ENCODE measurements at regions not wholly inside any gene's neighbourhood (a gene's known extent, or its start where the extent isn't known, plus 50 kb on each side); places are given as distances from the start of the nearest gene placed in this dataset.

DNA sequence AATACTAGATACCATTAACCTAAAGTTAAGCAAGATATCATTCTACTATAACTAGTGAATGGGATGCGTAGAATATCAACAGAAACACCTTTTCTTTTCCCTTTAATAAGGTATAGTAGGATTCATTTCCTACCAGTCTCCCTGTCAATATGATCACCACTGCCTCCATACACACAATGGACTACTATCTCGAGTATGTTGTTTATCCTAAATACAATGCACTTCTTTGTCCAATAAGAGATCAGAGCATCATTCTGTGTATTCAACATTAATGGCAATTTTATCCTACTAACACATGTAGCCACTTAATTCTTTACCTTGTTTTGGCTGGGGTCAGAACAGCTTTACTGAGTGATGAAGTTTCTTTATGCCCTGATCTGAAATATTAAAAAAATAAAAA, 276.3 kb downstream of the TFEC start:
- no peaks in the 10 kb centered on the region for H3F3A ChIP-seq (ENCODE audit: control insufficient read depth, insufficient read depth)
- no peaks in the 10 kb centered on the region for H4K20me1 ChIP-seq (ENCODE audit: control insufficient read depth, insufficient read depth, low read depth, low read length)
- no peak overlapping the region for H3K4me3 ChIP-seq (ENCODE audit: low read length)
- no peak overlapping the region for H3K27ac ChIP-seq (ENCODE audit: low read depth, low read length)
- no peaks in the 10 kb centered on the region for H3K27me3 ChIP-seq (ENCODE audit: control insufficient read depth, low read length)
- no peaks in the 10 kb centered on the region for H3K9me2 ChIP-seq (replicated peaks; ENCODE audit: control insufficient read depth, low read length)
- H3K79me2 ChIP-seq (ENCODE audit: control insufficient read depth, low read length): no peaks in the 10 kb centered on the region
- no peaks in the 10 kb centered on the region for H3K4me1 ChIP-seq (ENCODE audit: control insufficient read depth, low read length)
- no peak overlapping the region for H3K4me2 ChIP-seq (ENCODE audit: low read length)
- TF ChIP-seq, protein P1, sequence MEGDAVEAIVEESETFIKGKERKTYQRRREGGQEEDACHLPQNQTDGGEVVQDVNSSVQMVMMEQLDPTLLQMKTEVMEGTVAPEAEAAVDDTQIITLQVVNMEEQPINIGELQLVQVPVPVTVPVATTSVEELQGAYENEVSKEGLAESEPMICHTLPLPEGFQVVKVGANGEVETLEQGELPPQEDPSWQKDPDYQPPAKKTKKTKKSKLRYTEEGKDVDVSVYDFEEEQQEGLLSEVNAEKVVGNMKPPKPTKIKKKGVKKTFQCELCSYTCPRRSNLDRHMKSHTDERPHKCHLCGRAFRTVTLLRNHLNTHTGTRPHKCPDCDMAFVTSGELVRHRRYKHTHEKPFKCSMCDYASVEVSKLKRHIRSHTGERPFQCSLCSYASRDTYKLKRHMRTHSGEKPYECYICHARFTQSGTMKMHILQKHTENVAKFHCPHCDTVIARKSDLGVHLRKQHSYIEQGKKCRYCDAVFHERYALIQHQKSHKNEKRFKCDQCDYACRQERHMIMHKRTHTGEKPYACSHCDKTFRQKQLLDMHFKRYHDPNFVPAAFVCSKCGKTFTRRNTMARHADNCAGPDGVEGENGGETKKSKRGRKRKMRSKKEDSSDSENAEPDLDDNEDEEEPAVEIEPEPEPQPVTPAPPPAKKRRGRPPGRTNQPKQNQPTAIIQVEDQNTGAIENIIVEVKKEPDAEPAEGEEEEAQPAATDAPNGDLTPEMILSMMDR (IDR thresholded peaks at IDR 0.05; ENCODE audit: low read depth, low read length, poor library complexity, severe bottlenecking): no peak
- no peak for TF ChIP-seq EZH2phosphoT487 (IDR thresholded peaks at IDR 0.05; ENCODE audit: borderline replicate concordance, low read length)
- no peaks in the 10 kb centered on the region for H3K36me3 ChIP-seq (ENCODE audit: control insufficient read depth, low read length)
- no peaks in the 10 kb centered on the region for H3K9me3 ChIP-seq (ENCODE audit: control insufficient read depth, insufficient read depth, low read length)

DNA sequence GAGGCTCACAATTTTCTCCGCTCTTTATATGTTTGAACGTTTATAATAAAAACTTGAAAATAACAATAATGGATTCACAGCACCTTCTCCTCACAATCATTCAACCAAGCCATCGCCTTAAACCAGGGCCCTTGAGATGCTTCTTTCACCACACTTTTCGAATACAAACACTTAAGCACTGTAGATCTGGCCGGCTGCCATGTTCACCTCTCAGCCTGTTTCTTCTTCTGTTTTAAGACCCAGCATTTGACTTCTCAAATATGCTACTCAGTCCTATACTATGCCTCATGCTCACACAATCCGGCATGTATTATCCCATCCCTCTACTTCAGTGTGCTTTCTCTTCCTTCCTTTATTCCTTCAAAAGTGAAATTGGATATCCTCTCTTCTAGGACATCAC, 280.6 kb downstream of the TFEC start:
- Histone ChIP-seq H3K9me2 (replicated peaks; ENCODE audit: control insufficient read depth, low read length) (no peaks in the 10 kb centered on the region), H3K27ac (ENCODE audit: low read depth, low read length) (no peak overlapping the region)

DNA sequence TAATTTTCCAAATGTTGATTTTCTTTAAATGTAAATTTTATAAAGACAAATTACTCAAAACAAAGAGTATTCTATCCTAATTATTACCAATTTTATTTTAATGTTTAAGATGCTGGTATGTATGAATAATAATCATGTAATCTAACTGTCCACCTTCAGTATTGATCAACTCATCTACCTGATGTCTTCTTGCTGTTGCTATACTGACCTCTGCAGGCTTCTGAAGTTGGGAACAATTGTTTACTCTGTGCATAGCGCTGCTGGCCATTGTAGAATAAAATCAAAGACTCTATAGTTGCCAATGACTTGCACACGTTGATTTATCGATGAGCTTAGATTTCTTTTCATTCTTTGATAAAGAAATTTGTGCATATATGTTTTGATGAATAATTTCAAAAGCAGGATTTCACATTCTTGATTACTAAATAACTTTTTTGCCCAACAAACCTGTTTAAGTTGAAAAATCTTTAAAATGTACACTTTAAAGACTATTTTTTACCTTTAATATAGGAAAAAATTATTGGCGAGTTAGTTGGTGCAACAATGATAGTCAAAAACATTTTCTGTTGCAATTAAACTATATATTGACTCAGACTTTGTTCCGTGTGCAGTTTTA, 282.3 kb downstream of the TFEC start:
- H3K36me3 ChIP-seq (ENCODE audit: control insufficient read depth, low read length): no peaks in the 10 kb centered on the region
- H3K9me2 ChIP-seq (replicated peaks; ENCODE audit: control insufficient read depth, low read length): no peaks in the 10 kb centered on the region
- TF ChIP-seq, protein P1 (IDR thresholded peaks at IDR 0.05; ENCODE audit: low read depth, low read length, poor library complexity, severe bottlenecking): peak; percentile 37
- no peak for TF ChIP-seq EZH2phosphoT487 (IDR thresholded peaks at IDR 0.05; ENCODE audit: borderline replicate concordance, low read length)
- no peaks in the 10 kb centered on the region for H4K20me1 ChIP-seq (ENCODE audit: control insufficient read depth, insufficient read depth, low read depth, low read length)
- H3K4me1 ChIP-seq (ENCODE audit: control insufficient read depth, low read length): no peaks in the 10 kb centered on the region
- H3F3A ChIP-seq (ENCODE audit: control insufficient read depth, insufficient read depth): no peaks in the 10 kb centered on the region
- no peak overlapping the region for H3K4me2 ChIP-seq (ENCODE audit: low read length)
- no peaks in the 10 kb centered on the region; the same call in 1 of the 2 replicates for H3K27me3 ChIP-seq (ENCODE audit: control insufficient read depth, low read length)
- H3K27ac ChIP-seq (ENCODE audit: low read depth, low read length): no peak overlapping the region
- H3K4me3 ChIP-seq (ENCODE audit: low read length): no peak overlapping the region
- H3K9me3 ChIP-seq (ENCODE audit: control insufficient read depth, insufficient read depth, low read length): no peaks in the 10 kb centered on the region
- H3K79me2 ChIP-seq (ENCODE audit: control insufficient read depth, low read length): no peaks in the 10 kb centered on the region

More for the DNA sequence above, 280.6 kb downstream of the TFEC start:
- Histone ChIP-seq H3K4me2 (ENCODE audit: low read length) (no peak overlapping the region), H3K27me3 (ENCODE audit: control insufficient read depth, low read length) (no peaks in the 10 kb centered on the region; the same call in 1 of the 2 replicates), H3K4me3 (ENCODE audit: low read length) (no peak overlapping the region), H3K4me1 (ENCODE audit: control insufficient read depth, low read length) (no peaks in the 10 kb centered on the region), H3F3A (ENCODE audit: control insufficient read depth, insufficient read depth) (no peaks in the 10 kb centered on the region), H4K20me1 (ENCODE audit: control insufficient read depth, insufficient read depth, low read depth, low read length) (no peaks in the 10 kb centered on the region), H3K79me2 (ENCODE audit: control insufficient read depth, low read length) (no peaks in the 10 kb centered on the region), H3K9me3 (ENCODE audit: control insufficient read depth, insufficient read depth, low read length) (no peaks in the 10 kb centered on the region), H3K36me3 (ENCODE audit: control insufficient read depth, low read length) (no peaks in the 10 kb centered on the region)
- TF ChIP-seq, protein P1 (IDR thresholded peaks at IDR 0.05; ENCODE audit: low read depth, low read length, poor library complexity, severe bottlenecking): no peak
- TF ChIP-seq EZH2phosphoT487 (IDR thresholded peaks at IDR 0.05; ENCODE audit: borderline replicate concordance, low read length): no peak
